PC-9 (cell line): ENCODE measurements at regions not wholly inside any gene's neighbourhood (a gene's known extent, or its start where the extent isn't known, plus 50 kb on each side); places are given as distances from the start of the nearest gene placed in this dataset.

ENCODE experiments used
- EZH2 ChIP-seq: fragments of 200-600 bp; sonication (generic); IDR thresholded peaks from 2 replicates; pipeline ENCODE4 v1.8.0; 2017; ENCODE audit warnings: antibody characterized with exemption, low read depth
- TF ChIP-seq, protein P1 (sequence below): fragments of 200-600 bp; sonication (generic); conservative IDR thresholded peaks from 2 replicates; pipeline ENCODE4 v1.6.1; 2017; ENCODE audit warnings: mixed run types, antibody characterized with exemption, mild to moderate bottlenecking, moderate library complexity

DNA sequence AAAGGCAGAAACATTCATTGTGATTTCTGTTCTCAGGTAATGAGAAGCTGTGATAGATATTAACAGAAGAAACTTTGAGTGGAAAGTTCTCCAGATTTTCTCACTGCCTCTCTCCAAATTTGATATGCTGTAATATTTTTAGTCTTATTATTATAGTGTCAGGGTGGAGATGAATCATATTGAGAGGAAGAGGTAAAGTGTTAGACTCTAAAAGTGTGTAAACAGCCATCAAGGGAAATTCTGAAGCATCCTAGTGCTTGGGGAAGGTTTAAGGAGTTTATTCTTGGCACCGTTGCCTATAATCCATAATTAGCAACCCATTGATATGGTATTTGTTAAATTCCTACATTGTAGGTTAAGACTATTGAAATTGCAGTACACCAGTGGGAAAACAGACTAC, 104.7 kb upstream of the NABP1 start:
- no peak for TF ChIP-seq EZH2
- TF ChIP-seq, protein P1, sequence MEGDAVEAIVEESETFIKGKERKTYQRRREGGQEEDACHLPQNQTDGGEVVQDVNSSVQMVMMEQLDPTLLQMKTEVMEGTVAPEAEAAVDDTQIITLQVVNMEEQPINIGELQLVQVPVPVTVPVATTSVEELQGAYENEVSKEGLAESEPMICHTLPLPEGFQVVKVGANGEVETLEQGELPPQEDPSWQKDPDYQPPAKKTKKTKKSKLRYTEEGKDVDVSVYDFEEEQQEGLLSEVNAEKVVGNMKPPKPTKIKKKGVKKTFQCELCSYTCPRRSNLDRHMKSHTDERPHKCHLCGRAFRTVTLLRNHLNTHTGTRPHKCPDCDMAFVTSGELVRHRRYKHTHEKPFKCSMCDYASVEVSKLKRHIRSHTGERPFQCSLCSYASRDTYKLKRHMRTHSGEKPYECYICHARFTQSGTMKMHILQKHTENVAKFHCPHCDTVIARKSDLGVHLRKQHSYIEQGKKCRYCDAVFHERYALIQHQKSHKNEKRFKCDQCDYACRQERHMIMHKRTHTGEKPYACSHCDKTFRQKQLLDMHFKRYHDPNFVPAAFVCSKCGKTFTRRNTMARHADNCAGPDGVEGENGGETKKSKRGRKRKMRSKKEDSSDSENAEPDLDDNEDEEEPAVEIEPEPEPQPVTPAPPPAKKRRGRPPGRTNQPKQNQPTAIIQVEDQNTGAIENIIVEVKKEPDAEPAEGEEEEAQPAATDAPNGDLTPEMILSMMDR, result no peak
